HG02610 (cell line): ENCODE measurements at regions not wholly inside any gene's neighbourhood (a gene's known extent, or its start where the extent isn't known, plus 50 kb on each side); places are given as distances from the start of the nearest gene placed in this dataset.
"Not testable (repeated sequence)": the region's sequence is repeated elsewhere in the genome, so short reads cannot be mapped to it uniquely, and the experiment has no call there.

ENCODE experiments used
- ATAC-seq: cut with Tn5 transposase; IDR thresholded peaks from one replicate; pipeline ENCODE4 v1.9.1; 2021; ENCODE audit warnings: mild to moderate bottlenecking, moderate library complexity; ENCODE audit not compliant: unreplicated experiment

DNA sequence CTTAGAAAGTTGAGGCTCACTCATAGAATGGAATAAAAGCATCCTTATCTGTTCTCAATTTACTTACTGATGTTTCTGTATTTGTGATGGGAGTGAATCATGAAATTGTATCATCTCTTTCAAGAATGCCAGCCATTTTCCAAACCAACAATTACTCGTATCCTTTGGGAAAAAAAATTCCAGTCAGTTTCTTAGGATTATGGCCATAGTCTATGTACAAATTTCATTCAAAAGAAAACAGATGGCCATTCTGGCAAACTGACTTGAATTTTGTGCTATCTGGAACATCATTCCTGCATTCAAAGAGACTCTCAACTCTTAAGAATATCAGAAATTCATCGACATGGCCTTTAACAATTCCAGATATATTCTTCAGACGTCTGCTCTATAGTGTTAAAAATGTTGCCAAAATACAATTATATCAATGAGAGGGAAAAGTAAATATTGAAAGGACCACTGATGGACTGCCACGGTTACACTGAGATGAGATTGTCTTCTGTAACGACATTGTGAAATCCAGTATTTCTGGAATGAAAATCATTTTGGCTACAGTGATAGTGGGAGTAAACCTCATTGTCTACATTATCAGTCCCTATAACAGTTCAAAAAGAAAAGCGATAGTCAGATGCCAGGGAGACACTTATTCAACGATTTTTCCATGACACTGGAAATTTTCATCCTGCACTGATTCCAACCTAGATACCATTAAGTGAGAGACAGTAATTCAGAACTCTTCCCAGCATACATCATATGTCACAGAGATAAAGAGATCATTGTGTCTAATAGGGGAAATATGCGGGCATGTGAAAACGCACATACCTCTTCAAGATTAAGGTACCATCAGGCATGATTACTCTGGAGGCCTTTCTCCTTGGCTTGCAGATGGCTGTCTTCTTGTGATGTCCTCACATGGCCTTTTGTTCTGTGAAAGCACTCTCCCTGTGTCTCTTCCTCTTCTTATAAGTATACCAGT is 953.8 kb upstream of the ALCAM start:
- no peak for ATAC-seq

DNA sequence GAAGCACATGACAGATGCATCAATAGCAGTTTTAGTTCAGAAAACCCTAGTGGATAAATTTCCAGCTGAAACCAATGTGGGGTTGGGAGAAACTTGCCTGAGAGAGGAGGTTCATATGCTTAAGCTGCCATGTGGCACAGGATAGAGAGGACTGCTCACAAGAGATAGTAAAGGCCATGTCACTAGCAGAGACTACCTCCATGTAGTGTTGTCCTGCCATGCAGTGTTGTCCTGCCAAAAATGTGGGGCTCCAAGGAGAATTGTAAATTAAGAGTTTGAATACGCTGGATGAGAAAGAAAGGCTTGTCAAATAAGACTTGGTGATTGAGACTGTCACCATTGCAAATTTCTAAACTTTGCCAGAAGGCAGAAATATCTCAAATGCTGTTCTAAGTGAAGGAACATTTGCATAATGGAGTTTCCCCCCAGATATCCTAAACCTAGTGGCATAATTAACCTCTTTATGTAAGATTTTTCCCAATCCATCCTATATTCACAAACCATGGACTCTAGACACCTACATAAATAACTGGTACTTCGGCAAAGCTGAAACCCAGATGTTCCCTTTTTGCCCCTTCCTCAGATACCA is 938.3 kb upstream of the ALCAM start:
- ATAC-seq, result no peak

DNA sequence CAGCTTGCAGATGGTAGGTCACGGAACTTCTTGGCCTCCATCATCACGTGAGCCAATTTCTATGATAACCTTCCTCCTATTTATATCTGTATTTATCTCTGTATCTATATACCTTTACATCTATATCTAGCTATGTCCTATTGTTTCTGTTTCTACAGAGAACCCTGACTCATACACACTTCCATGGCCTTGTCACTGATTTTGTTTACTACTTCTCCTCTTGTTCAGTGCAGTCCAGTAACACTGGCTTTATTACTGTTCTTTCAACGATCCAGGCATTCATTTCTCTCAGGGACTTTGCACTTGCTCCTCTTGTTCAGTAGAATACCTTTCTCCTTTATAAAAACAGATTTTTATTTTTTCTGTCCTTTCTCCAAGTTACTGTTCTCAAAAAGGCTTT is 937.0 kb upstream of the ALCAM start:
- no peak for ATAC-seq

DNA sequence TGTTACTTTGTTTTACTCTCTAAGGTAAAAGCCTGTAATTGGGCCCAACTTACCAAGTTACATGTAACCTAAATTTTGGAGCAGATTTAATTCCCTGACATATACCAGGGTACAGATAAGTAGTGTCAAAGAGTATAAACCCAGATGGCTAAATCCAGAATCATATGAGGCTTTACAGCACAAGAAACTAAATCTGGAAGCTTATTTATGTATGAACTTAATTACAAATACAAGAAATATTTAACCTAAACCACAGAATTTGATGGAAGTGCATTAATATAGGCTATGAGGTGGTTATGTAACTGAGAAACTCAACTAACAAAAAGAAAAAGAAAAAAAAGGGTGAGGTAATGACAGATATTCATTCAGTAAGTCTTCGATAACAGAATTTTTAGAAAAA is 930.2 kb upstream of the ALCAM start:
- no peak for ATAC-seq

- ATAC-seq, result no peak
Measured at GRCh38 chr3:104437131-104437750, 929.5 kb upstream of the ALCAM start.

GRCh38 chr3:104437891-104438290 is 928.8 kb upstream of the ALCAM start:
- ATAC-seq, result no peak

DNA sequence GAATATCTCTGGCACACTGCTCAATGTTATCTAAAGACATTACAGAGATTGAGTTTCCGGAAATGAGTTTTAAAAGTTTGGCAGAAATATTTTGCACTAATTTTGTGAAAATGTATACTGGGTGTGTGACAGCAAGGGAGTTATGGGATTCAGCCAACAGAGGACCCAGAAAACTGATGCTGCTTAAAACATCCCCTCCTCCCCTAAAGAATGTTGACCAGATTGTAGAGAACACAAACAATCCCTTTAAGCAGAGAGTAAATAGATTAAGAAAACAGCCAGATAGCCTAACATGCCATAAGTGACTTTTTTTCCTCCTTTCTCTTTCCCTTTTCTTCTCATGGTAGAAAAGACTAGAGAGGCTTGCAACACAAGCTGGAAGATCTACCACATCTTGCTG is 928.0 kb upstream of the ALCAM start:
- no peak for ATAC-seq

DNA sequence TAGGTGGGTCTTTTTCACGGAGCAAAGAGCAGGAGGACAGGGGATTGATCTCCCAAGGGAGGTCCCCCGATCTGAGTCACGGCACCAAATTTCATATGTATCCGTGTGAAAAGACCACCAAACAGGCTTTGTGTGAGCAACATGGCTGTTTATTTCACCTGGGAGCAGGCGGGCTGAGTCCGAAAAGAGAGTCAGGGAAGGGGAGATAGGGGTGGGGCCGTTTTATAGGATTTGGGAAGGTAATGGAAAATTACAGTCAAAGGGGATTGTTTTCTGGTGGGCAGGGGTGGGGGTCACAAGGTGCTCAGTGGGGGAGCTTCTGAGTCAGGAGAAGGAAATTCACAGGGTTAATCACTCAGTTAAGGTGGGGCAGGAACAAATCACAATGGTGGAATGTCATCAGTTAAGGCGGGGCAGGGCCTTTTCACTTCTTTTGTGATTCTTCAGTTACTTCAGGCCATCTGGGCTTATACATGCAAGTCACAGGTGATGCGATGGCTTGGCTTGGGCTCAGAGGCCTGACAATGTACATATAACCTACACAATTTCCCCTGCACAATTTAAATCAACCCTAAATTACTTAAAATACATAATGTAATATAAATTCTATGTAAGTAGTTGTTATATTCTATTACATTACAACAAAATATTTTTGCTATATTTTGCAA is 921.3 kb upstream of the ALCAM start:
- not testable (repeated sequence) for ATAC-seq

GRCh38 chr3:104447681-104448080 is 919.0 kb upstream of the ALCAM start:
- no peak for ATAC-seq

DNA sequence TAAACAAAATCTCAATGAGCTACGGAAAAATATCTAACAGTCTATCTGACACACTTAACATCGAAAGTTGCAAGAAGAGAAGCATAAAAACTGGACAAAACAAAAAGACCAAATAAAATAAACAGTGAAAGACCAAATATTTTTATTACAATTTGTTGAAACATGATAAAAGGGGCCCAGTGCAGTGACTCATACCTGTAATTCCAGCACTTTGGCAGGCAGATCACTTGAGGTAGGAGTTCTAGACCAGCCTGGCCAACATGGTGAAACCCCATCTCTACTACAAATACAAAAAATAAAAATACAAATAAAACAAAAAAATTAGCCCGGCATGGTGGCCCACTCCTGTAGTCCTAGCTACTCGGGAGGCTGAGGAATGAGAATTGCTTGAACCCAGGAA is 914.0 kb upstream of the ALCAM start:
- ATAC-seq, result no peak

GRCh38 chr3:104458657-104459056 is 908.1 kb upstream of the ALCAM start:
- ATAC-seq, result no peak

- ATAC-seq, result no peak
Measured at GRCh38 chr3:104460477-104461406, 906.0 kb upstream of the ALCAM start.

DNA sequence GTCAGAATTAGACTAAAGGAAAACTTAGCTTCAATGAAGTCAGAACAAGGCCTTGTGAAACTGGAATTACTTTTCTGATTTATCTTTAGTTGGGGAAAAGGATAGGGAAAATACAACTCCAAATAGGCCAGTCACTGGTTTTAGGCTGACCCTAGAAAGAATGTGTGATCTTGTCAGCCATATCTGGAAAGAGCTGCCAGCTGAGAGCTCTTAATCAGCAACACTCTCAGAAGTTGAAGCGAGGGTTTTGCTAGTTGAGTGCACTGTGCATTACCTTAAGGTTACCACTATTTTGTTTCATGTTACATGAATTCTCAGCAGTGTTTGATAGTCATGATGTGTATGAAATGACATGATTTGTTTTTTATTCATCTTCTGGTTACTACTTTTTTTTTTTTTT is 905.3 kb upstream of the ALCAM start:
- no peak for ATAC-seq

GRCh38 chr3:104472221-104472620 is 894.5 kb upstream of the ALCAM start:
- no peak for ATAC-seq

GRCh38 chr3:104474011-104474410 is 892.7 kb upstream of the ALCAM start:
- ATAC-seq, result no peak

DNA sequence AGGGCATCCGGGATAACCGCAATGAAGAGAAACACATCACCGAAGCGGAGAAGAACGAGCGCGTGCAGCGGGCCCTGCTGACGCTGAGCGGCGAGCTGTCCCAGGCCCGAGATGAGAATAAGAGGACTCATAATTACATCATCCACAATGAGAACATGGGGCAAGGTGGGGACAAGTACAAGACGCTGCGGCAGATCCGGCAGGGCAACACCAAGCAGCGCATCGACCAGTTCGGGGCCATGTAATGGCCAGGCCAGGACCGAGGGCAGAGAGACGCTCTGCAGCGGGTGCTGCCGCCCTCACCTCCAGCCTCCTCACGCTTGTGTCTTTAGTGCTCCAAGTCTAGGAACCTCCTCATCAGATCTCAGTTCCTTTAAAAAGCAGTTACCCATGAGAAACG is 863.7 kb upstream of the ALCAM start:
- ATAC-seq, result no peak

DNA sequence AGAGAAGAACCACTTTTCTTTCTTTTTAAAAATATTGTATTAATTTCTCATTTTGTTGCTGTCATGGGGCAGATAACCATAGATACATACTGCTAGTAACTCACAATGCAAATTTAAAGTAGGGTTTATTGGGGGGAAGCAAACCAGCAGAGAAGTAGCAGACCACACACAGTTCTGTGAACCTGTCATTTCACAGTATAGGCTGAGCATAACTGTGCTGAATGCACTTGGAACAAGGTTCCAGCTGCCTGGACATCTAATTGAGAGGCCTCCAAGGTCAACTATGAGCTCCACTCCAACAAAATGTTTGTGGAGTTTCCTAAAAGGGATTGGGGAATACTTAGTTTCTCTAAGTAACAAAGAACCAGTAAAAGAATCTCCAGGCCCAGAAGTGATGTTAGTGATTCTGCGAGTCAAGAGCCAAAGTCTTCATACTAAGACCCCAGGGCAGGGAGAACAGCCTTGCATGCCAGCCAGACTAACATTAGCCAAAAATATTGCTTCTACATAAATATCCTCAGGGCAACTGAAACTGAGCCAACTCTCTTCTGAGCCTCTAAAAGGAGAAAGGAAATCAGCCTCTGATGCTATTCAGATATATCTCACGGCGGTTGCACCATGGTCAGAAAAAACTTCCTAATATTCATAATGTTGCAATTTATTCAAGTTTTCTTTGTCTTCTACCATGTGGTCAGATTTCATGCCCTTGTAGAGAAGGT is 856.4 kb upstream of the ALCAM start:
- peak; percentile 53 for ATAC-seq

- ATAC-seq, result no peak
Measured at GRCh38 chr3:104514371-104514770, 852.3 kb upstream of the ALCAM start.

- peak; percentile 32 for ATAC-seq
Measured at GRCh38 chr3:104514776-104515175, 851.9 kb upstream of the ALCAM start.

- peak; percentile 17 for ATAC-seq
Measured at GRCh38 chr3:104519068-104519467, 847.6 kb upstream of the ALCAM start.
